HG03354 (cell line): ENCODE measurements at regions not wholly inside any gene's neighbourhood (a gene's known extent, or its start where the extent isn't known, plus 50 kb on each side); places are given as distances from the start of the nearest gene placed in this dataset.

Source experiments
- ATAC-seq: cut with Tn5 transposase; IDR thresholded peaks from one replicate; pipeline ENCODE4 v1.9.1; 2021; ENCODE audit warnings: mild to moderate bottlenecking; ENCODE audit not compliant: unreplicated experiment, poor library complexity, severe bottlenecking

DNA sequence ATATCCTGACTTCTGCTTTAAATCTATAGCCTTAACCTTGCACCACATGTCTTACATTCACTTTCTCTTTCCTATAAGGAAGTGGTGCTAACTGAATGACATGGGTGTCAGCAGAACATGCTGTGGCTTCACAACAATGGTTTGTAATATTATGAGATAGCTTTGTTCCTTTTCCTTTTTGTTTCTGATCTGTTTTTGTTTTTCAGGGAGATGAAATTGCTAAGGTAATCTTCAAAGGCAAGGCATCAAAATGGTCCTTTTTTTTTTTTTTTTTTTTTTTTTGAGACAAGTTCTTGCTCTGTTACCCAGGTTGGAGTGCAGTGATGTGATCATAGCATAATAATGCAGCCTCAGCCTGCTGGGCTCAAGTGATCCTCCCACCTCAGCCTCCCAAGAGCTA is 53.6 kb upstream of the RANBP6 start:
- ATAC-seq, result peak; percentile 99

DNA sequence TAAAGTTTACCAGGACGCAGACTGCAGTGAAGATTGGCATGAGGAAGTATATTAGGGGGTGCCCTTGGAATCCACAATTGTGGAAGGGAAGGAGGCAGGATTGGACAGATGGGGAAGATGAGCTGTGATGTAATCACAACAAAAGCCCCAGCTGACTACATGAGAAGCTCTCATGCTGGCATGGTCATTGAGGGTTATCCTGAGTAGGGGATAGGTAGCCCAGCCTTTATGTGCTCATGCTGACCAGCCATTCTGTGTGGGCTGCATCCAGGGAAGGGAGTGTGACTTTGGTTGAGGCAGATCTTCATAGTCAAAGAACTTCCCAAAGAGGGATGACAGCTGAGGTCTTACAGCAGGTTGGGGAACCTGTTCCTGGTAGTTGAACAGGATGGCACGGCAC is 52.0 kb upstream of the RANBP6 start:
- no peak for ATAC-seq
